NCI-H1417 treated with DMSO at 0.1 percent for 48 hours (cell line): ENCODE measurements at regions not wholly inside any gene's neighbourhood (a gene's known extent, or its start where the extent isn't known, plus 50 kb on each side); places are given as distances from the start of the nearest gene placed in this dataset.
"Not testable (repeated sequence)": the region's sequence is repeated elsewhere in the genome, so short reads cannot be mapped to it uniquely, and the experiment has no call there.

Experiments
- DNase-seq: peaks from one replicate; lab custom pipeline; 2025; lab: John Stamatoyannopoulos, UW

DNA sequence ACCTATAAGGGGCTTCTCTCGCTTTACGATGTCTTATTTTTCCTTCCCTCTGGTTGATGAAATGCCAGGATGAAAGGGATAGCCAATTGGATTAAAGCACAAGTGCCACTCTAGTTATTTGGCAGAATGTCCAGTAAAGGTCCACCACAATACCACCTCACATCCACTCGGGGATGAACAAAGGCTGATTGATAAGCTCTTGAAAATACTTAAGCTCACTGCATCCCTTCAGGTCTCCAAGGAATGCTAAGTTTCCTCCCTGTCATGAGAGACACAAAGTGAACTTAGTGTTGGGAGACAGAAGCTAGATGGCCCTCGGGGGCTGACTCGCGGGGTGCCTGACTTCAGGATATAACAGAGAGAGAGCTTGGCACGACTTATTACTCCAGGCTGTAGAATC, 185.9 kb upstream of the ZNF644 start:
- not testable (repeated sequence) for DNase-seq

DNA sequence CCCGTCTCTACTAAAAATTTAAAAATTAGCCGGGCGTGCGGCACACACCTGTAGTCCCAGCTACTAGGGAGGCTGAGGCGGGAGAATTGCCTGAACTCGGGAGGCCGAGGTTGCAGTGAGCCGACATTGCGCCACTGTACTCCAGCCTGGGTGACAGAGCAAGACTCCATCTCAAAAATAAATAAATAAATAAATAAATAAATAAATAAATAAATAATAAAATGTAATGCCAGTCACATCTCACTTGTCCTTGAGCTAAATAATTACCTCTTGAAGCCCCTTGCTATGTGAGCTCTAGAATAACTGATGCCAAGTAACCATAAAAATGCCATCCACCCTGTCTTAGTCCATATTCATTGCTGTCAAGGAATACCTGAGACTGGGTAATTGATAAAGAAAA, 182.3 kb upstream of the ZNF644 start:
- DNase-seq = not testable (repeated sequence)

DNA sequence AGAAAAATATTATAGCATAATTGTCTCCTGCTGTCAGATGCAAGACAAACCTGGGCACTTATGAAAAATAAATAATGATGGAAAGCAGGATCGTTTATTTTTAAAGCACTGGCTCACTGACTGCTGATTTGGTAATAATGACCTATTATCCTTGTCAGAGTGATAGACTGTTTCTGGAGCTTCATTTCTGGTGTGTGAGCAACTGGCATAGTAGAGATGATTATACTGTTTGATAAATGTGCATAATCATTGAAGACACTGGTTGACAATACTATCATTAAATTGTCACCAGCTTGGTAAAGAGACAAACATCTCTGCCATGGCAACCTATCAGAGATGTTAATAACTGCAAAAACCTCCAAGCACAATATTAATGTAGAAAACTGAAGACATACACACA, 179.9 kb upstream of the ZNF644 start:
- DNase-seq = peak; percentile 81

DNA sequence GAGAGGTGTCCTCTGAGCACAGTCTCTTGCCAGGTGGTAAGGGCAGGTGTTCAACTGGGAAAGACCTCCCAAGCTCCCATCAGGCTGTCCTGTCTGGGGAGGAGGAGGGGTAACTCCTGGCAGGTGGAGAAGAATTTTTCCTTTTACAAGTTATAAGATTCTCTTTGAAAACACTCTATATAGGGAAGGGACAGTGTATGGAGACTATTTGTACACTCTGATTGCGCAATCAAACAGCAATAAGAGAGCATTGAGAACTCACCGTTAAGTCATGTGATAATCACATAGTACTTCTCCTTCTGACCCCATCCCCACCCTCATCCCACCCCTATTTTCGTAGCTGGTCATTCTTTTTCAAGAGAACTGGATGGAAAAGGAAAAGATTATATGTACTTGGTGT, 179.3 kb upstream of the ZNF644 start:
- DNase-seq = peak; percentile 5

DNA sequence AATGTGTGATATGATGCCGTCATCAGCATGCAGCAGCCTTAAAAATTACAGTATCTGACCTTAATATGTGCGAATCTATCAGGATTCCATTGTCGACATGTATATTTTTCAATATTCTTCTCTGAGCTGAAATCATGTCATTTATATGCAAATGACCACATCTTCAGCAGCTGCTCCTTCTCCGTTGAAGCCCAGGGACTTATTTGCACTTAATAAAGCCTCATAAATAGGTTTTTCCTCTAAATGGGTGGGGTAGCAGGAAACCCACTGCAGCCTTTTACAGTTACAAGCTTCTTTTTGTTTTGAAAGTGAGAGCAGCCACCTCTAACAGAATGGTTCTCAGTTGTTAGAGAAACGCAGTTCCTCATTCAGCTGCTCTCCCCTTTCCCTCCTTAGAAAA, 178.8 kb upstream of the ZNF644 start:
- DNase-seq = no peak

DNA sequence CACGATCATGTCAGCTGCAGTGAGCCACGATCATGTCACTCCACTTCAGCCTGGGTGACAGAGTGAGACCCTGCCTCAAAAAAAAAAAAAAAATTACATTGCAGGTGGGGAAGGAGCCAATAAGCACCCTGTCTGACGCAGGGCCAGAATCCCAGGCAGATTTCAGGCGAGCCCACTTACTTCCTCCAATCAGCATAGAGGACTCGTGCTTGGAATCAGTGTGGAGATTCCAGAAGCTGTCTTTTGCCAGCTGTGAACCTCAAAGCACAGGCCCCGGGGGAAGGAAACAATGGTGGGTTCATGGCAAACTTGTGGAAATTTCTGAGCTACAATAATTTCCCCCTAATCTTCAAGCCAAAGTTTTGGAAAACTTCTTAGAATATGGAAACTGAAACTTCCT, 178.2 kb upstream of the ZNF644 start:
- DNase-seq = no peak

DNA sequence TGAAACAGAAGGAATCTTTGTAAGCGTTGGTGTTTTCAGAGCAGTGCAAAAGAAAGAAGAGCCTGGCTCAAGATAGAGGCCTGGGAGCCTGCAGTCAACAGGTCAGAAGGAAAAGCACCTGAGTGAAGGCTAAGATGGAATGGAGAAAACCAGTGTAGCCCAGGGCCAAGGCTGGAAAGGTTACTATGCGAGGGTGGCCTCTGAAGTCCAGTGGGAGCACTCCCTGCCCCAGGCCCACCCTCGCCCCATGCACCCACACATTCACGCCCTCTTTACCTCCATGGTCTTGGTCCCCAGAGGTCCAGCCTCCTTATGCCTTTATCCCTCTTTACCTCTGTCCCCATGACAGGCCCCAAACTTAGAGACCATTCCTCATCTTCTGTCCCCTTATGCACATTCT, 169.2 kb upstream of the ZNF644 start:
- no peak for DNase-seq

DNA sequence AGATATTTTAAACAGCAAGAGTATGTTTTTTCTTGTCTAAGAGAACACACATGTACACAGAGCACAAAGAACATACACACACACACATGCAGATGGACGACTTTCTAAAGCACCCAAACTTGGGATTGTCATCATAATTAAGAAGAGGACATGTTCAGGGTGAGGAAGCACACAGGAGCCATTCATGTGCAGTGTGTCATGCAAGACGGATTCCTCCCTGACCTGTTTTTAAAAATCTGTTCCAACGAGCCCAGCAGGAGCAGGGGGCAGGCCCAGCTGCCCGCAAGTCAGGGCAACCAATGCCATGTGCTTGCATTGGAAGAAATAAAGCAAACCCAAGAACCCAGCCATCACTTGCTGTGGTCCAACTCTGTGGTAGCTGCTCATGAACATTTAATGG, 167.3 kb upstream of the ZNF644 start:
- DNase-seq = no peak

DNA sequence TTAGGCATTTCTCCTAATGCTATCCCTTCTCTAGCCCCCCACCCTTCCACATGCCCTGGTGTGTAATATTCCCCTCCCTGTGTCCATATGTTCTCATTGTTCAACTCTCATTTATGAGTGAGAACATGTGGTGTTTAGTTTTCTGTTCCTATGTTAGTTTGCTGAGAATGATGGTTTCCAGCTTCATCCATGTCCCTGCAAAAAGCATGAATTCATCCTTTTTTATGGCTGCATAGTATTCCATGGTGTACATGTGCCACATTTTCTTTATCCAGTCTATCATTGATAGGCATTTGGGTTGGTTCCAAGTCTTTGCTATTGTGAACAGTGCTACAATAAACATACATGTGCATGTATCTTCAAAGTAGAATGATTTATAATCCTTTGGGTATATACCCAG, 161.0 kb upstream of the ZNF644 start:
- not testable (repeated sequence) for DNase-seq

DNA sequence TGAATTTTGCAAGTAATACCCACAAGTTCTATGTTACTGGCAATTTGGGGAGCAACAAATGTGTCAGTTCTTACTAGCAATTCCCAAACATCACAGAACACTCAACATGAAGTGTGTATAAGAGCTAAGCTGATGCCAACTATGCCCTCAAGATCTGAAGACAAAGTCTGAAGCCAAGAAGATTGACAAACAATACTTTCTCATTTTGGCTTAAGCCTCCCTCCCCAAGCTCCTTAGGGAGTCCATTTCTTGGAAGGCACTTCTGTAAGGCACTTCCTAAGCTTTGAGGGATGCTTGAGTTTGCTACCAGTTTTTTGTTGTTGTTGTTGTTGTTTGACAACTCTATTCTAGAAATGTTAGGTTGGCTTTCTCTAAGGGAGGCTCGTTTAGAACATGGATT, 154.4 kb upstream of the ZNF644 start:
- no peak for DNase-seq

DNA sequence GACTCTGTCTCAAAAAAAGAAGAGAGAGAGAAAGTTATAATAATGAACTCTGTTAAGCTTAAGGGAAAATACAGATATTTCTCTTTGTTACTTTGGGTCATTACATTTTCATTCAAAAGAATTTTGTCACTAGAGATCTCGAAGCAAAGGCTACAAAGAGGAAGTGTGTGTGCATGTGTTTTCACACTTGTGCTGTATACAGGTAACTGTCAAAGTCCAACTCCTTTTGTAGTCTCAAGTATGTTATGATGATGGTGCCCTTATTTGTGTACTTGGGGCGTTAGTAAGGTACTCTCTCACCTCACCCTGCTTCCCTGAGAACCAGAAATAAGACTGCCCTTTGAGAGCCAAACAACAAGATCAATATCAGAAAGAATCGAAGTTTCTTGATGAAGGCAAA, 152.9 kb upstream of the ZNF644 start:
- no peak for DNase-seq

DNA sequence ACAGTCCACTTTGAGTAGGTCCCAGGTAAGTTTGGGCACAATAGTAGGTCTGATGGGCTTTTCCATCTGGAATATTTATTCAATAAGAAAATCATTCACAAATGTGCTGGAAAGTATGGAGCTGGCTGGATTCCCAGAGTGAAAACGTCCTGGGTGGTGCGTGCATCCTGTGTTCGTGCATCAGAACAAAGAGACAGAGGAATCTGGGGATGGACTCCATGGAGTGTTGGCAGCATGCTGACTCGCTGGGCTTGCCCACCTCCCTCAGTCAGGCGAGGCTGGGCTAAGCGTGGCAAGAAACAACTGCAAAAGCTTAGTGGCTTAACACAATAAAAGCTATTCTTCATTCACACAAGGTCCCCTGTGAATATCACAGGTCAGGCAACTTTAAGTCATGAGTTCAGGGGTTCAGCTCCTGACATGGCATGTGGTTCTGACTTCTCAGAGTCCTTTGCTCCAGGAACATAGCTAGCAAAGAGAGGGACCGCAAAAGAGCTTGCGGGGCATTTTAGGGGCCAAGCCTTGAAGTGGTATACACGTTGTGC, 151.6 kb upstream of the ZNF644 start:
- DNase-seq = no peak

DNA sequence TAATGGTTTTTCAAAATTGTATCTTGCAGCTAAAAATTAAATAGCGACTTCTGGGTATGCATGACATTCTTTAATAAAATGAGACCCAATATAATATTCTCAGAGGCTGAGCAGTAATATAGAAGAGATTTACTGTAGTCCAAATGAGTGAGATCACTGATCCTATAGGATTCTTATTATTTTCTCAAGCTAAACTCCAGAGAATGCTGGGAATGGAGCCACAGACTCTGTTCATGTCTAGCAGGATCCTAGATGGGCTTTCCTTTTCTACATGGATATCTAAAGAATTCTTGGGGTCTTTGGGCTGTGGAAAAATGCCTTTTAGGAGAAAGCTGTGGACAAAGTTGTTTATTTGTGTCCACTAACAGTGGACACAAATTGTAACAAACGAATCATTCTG, 150.7 kb upstream of the ZNF644 start:
- no peak for DNase-seq

DNA sequence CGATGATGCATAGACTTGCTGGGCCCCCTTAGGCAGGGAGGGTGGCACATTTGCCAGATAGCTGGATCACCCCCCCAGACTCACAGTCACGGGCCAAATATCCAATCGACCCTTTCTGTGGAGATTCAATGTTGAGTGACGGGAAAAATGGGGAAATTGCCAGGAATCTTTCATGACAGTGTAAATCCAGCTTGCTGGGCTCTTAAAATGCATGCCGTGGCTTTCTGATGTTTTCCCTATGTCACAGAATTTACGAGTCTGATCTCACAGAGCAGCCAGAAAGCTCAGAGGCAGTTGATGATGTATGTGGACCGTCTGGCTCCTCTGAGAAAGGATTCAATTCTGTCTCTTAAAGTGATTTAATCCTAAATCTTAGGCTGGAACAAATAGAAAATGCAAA, 150.1 kb upstream of the ZNF644 start:
- no peak for DNase-seq

DNA sequence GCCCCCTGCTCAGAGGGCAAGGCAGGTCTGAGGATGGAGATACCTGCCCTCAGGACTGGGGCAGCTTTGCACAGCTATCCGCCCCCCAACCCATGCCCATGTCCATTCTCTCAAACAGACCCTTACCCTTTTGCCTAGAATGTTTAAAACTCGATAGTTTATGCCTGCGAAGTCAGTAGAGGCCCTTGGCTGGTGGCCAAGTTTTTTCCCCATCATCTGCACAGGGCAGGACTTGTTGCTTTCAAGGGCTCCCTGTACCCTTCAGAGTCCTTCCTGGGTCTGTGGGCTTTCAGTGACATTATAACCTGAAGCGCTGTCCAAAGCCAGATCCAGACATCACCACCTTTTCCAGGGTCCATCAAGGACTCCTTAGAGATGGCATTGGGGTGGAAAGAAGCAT, 148.7 kb upstream of the ZNF644 start:
- no peak for DNase-seq

DNA sequence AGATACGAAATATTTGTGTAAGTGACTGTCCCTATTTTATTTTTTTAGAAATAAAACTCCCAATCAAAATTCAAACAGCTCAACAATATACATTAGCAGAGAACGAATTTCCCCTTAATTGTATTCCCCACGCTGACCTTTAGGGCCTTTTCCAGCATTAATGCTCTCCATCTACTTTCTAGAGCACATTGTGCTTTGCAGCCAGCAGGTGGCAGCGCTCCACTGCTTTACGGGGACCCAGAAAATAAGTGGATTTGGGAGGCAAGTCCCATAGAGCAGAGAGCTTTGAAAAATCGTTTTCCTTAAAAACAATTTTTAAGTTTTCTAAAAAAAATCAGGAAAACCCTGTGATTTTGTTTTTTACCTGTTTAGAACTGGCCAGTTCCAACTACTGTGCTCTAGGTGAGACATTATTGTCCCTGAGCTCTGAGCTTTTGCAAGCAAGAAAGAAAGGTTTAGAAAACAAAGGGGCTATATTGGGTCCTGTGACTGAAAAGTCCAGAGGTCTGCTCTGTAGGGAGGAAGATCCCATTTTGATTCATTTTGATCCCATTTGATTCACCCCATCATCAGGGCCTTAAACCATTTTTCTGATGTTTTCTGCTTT, 144.4 kb upstream of the ZNF644 start:
- peak; percentile 35 for DNase-seq

DNA sequence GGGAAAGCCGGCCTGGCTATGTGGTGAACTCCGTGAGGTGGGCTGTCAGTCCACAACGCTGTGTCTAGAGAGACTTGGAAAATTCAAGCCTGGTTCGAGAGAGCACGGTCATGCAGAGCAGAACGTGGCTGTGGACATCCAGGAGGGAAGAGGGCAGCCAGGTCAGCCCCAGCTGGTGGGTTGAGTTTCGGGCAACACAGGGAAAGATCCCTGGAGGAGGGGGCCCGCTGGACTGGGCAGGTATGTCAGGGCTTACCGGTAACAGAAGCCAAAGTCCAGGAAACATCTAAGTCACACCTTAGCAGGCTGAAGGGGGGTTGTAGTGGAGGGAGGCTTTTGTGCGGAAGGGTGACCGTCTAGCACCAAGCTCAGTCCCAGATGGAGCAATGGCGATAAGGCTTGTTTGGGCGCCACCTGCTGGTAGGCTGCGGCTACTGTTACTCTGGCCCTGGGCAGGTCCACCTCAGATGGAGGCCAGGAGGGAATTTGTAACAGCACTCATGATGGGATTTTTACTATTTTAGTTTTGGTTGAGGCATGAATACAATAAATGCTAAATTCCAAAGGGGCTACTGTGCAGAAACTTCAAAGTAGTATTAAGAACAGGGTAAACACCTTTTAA, 143.3 kb upstream of the ZNF644 start:
- peak; percentile 2 for DNase-seq

DNA sequence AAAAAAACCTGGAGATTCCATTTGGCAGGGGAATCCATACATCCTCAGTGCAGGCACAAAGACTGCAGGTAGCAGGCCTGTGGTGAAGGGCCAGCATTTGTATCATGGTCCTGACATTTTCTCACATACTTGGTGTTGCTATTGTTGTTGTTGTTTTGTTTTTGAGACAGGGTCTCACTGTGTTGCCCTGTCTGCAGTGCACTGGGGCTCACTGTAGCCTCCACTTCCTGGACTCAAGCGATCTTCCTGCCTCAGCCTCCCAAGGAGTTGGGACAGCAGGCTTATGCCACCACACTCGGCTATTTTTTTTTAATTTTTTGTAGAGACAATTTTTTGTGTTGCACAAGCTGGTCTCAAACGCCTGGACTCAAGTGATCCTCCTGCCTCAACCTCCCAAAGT, 140.8 kb upstream of the ZNF644 start:
- no peak for DNase-seq

DNA sequence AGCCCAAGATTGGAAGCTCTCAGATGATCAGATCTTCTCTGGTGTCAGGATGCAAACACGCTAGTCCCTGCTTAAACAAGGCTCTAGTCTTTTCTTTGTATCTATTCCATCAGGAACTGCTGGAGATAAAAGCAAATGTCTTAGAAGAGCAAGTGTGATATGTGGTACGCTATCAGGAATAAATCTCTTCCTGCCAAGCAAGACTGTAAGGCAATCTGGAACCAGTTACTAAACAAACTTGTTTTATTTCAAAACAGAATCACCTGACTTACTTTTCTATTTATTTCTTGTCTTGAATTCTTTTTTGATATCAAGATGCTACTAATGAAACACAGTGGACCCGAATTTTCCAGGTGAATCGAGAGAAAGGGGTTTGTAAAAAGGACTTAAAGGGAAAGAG, 139.9 kb upstream of the ZNF644 start:
- no peak for DNase-seq

DNA sequence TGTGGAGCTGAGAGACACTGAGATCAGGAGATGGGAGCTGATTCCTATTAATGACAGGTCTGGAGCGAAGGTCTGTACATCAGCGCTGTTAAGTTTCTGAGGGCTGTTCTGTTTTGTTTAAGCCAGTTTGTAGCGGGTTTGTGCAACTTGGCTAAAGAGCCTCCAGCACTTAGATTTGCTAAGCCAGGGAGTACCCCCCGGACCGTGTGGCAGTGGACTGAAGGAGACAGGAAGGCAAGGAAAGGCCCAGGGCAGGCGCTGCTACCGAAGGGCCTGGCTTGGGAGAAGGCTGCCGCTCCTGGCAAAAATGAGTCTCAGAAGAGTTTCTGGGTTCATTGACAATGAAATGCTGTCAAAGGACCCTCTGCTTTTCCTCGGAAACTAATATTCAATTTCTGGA, 139.3 kb upstream of the ZNF644 start:
- DNase-seq = no peak

DNA sequence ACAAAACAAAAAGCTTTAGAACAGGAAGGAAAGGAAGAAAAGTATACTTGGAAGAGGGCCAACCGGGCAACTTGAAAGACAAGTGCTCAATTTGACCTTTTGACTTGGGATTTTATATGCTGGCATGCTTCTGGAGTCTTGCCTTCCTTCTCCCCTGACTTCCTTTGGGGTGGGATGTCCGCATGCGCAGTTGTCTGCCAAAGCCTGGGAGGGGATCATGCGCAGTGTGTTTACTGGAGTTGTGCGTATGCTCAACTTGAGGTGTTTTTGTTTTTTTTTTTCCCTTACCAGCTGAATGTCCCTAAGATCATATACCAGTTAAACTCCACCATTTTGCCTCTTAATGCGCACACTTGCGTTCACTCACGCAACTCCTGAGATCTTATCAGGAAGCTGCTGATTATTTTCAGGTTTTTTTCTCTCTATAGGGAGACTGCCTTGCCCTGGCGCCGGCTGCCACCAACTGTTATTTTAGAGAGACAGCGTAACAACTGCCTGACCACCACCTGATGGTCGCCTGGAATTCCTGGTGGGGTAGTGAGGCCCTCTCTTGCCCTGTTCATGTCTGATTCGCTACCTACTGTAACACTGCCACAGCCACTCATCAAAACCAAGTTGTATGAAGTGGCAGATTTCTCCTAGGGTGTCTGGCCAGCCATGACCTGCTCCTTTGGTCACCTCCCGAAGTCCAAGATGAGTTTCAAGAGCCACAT, 138.7 kb upstream of the ZNF644 start:
- no peak for DNase-seq

DNA sequence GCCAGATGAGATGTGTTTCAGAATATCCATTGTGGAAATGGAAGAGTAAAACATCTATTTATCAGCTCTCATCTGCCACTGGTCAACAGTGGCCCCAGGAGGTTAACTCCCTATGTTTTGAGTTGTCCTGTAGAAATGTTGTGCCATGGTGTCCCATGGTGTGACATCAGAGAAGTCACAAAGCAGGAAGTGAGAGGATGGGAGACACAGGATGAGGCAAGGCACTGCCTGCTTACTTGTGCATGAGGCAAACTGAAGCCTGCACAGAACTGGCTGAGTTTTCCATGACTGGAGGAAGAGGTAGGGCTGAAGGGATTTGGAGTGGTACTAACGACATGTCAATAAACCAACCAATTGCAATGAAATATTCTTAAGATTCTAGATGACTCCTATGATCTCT, 131.5 kb upstream of the ZNF644 start:
- no peak for DNase-seq

DNA sequence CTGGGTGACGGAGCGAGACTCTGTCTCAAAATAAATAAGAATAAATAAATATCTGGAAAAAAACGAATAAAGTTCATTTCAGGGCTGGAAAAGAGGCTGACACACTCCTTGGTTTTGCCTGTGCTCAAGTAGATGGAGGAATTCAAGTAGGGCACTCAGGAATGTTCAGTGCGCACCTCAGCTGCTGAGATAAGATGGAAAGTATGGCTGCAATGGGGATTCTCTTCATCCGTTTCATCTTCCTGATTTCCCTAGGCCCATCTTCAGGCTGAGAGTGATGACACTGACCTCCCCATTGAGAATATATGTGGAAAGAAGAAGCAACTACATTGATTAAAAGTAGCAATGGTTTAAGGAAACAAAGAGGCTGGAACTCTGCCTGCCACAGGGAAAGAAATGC, 130.5 kb upstream of the ZNF644 start:
- DNase-seq = no peak
